PFSK-1 (cell line): ENCODE measurements at regions not wholly inside any gene's neighbourhood (a gene's known extent, or its start where the extent isn't known, plus 50 kb on each side); places are given as distances from the start of the nearest gene placed in this dataset.

ENCODE experiments used
- FOXP2 ChIP-seq: optimal IDR thresholded peaks from 2 replicates; pipeline ENCODE3; 2011; ENCODE audit warnings: borderline replicate concordance, control low read depth, inconsistent platforms; ENCODE audit not compliant: insufficient read depth; ENCODE audit errors: extremely low read length, extremely low read depth
- POLR2AphosphoS5 ChIP-seq: IDR thresholded peaks from 2 replicates; pipeline ENCODE4 v1.6.1; 2012; ENCODE audit warnings: low read depth, mild to moderate bottlenecking, control low read depth, low read length, moderate library complexity
- SIN3A ChIP-seq: IDR thresholded peaks from 2 replicates; pipeline ENCODE4 v1.6.1; 2012; ENCODE audit warnings: mild to moderate bottlenecking, low read length, moderate library complexity, borderline replicate concordance; ENCODE audit not compliant: insufficient read depth
- TAF1 ChIP-seq: IDR thresholded peaks from 2 replicates; pipeline ENCODE4 v1.6.1; 2012; ENCODE audit warnings: low read length, control low read depth, borderline replicate concordance; ENCODE audit not compliant: insufficient read depth
- TF ChIP-seq, protein P1 (sequence below), 2 experiments: IDR thresholded peaks; 2 replicates each; pipeline versions ENCODE4 v1.6.1 to v1.8.0; 2011 to 2012; ENCODE audit warnings: low read depth in 2 of 2, low read length in 2 of 2, control low read depth in 1 of 2, inconsistent platforms in 1 of 2, mild to moderate bottlenecking in 1 of 2, moderate library complexity in 1 of 2; ENCODE audit not compliant: insufficient read depth in 1 of 2

DNA sequence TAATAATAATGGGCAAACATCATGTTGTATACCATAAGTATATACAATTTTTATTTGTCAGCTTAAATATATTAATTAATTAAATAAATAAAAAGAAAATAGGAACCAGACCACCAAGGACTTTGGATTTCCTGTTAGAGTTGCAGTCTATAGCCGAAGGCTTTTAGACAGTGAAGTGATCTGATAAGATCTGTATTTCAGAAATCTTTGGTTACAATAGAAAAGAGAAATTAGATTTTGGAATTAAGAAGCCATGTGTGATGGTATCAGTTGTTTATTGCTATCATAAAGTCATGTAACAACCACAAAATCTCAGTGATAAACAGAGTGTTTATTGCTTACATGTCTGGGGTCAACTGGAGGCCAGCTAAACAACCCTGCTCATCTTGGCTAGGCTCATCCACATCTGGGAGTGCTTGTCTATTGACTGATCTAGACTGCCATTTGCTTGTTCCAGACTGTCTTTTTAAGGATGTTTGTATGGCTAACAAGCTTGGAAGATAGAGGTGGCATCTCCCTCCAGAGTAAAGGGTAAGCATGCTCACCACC lies 142.1 kb upstream of the USP9X start:
- TF ChIP-seq, protein P1, sequence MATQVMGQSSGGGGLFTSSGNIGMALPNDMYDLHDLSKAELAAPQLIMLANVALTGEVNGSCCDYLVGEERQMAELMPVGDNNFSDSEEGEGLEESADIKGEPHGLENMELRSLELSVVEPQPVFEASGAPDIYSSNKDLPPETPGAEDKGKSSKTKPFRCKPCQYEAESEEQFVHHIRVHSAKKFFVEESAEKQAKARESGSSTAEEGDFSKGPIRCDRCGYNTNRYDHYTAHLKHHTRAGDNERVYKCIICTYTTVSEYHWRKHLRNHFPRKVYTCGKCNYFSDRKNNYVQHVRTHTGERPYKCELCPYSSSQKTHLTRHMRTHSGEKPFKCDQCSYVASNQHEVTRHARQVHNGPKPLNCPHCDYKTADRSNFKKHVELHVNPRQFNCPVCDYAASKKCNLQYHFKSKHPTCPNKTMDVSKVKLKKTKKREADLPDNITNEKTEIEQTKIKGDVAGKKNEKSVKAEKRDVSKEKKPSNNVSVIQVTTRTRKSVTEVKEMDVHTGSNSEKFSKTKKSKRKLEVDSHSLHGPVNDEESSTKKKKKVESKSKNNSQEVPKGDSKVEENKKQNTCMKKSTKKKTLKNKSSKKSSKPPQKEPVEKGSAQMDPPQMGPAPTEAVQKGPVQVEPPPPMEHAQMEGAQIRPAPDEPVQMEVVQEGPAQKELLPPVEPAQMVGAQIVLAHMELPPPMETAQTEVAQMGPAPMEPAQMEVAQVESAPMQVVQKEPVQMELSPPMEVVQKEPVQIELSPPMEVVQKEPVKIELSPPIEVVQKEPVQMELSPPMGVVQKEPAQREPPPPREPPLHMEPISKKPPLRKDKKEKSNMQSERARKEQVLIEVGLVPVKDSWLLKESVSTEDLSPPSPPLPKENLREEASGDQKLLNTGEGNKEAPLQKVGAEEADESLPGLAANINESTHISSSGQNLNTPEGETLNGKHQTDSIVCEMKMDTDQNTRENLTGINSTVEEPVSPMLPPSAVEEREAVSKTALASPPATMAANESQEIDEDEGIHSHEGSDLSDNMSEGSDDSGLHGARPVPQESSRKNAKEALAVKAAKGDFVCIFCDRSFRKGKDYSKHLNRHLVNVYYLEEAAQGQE (IDR thresholded peaks at IDR 0.05; ENCODE audit: insufficient read depth in 1 of 2, low read depth in 2 of 2, low read length in 2 of 2): no peak
- no peak for TF ChIP-seq POLR2AphosphoS5
- peak; percentile 88 for TF ChIP-seq FOXP2
- TF ChIP-seq SIN3A: no peak
- no peak for TF ChIP-seq TAF1
